ENCODE measurements at regions not wholly inside any gene's neighbourhood (a gene's known extent, or its start where the extent isn't known, plus 50 kb on each side); places are given as distances from the start of the nearest gene placed in this dataset.
A peak's percentile ranks its signal among the peaks of the same experiment; 100 is the strongest.

DNA sequence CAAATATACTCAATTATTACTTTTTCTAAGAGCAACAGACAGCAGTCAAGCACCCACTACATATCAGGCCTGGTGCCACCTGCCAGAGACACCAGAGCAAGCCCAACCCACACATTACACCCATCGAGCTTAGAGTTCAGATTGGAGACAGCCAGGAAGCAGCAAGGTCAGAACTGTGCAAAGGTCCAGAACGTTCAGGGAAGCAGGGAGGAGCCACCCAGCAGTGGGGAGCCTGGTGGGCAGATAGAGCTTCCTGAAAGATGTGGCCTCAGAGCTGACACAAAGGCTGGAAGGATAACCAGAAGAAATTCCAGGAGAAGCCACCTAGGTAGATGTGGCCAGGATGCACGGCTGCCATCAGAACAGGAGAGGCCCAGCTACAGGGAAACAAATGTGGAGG is 440.5 kb upstream of the ID2 start:
- Histone ChIP-seq H3K36me3 (ENCODE audit: control insufficient read depth, insufficient read depth, low read length) (no peaks in the 10 kb centered on the region), H3K4me1 (ENCODE audit: control insufficient read depth, insufficient read depth, low read length, poor library complexity, severe bottlenecking) (no peaks in the 10 kb centered on the region), H3K9me3 (ENCODE audit: control insufficient read depth in 2 of 2, low read length in 2 of 2) (peaks cover under 1 to 8% of the 10 kb centered on the region in 2 experiments), H3K4me3 (ENCODE audit: low read depth, low read length) (no peak overlapping the region), H3K27me3 (ENCODE audit: control insufficient read depth, insufficient read depth, low read length) (no peaks in the 10 kb centered on the region), H3K27ac (ENCODE audit: insufficient read depth, low read length, poor library complexity, severe bottlenecking) (no peak overlapping the region)
- H3K4me1 Mint-ChIP-seq = peaks cover 0 to 3% (median 0%) of the 10 kb centered on the region in 4 donors
- peak overlapping the region in 1 of 3 donors; percentile 86 for H3K27ac Mint-ChIP-seq
- H3K36me3 Mint-ChIP-seq = peaks cover 3% of the 10 kb centered on the region
- no peak for DNase-seq
- H3K27me3 Mint-ChIP-seq = peaks cover 6% of the 10 kb centered on the region
- no peak overlapping the region for H3K4me3 Mint-ChIP-seq
- peaks cover 1 to 21% (median 9%) of the 10 kb centered on the region in 7 donors for H3K9me3 Mint-ChIP-seq
- ATAC-seq (ENCODE audit: low read depth in 2 of 2) = no peak

GRCh38 chr2:8242739-8243138 is 439.1 kb upstream of the ID2 start:
- Mint-ChIP-seq H3K27me3 (no peaks in the 10 kb centered on the region), H3K4me3 (no peak overlapping the region), H3K9me3 (peaks cover 1 to 25% (median 11%) of the 10 kb centered on the region in 7 donors), H3K36me3 (peaks cover 3% of the 10 kb centered on the region), H3K27ac (no peak overlapping the region), H3K4me1 (peaks cover 0 to 3% (median 0%) of the 10 kb centered on the region in 4 donors)
- no peaks in the 10 kb centered on the region for H3K27me3 ChIP-seq (ENCODE audit: control insufficient read depth, insufficient read depth, low read length)
- no peak overlapping the region for H3K4me3 ChIP-seq (ENCODE audit: low read depth, low read length)
- H3K27ac ChIP-seq (ENCODE audit: insufficient read depth, low read length, poor library complexity, severe bottlenecking) = no peak overlapping the region
- ATAC-seq (ENCODE audit: low read depth in 2 of 2) (no peak), DNase-seq (no peak)
- H3K9me3 ChIP-seq (ENCODE audit: control insufficient read depth in 2 of 2, low read length in 2 of 2) = peaks cover 5 to 11% of the 10 kb centered on the region in 2 experiments
- no peaks in the 10 kb centered on the region for H3K36me3 ChIP-seq (ENCODE audit: control insufficient read depth, insufficient read depth, low read length)
- H3K4me1 ChIP-seq (ENCODE audit: control insufficient read depth, insufficient read depth, low read length, poor library complexity, severe bottlenecking) = no peaks in the 10 kb centered on the region

- no peak for ATAC-seq (ENCODE audit: low read depth in 2 of 2)
- Histone ChIP-seq H3K4me3 (ENCODE audit: low read depth, low read length) (no peak overlapping the region), H3K9me3 (ENCODE audit: control insufficient read depth in 2 of 2, low read length in 2 of 2) (peaks cover 5 to 11% of the 10 kb centered on the region in 2 experiments), H3K27me3 (ENCODE audit: control insufficient read depth, insufficient read depth, low read length) (no peaks in the 10 kb centered on the region), H3K4me1 (ENCODE audit: control insufficient read depth, insufficient read depth, low read length, poor library complexity, severe bottlenecking) (no peaks in the 10 kb centered on the region), H3K27ac (ENCODE audit: insufficient read depth, low read length, poor library complexity, severe bottlenecking) (no peak overlapping the region), H3K36me3 (ENCODE audit: control insufficient read depth, insufficient read depth, low read length) (no peaks in the 10 kb centered on the region)
- Mint-ChIP-seq H3K27me3 (no peaks in the 10 kb centered on the region), H3K4me1 (peaks cover 0 to 3% (median 0%) of the 10 kb centered on the region in 4 donors), H3K9me3 (peaks cover 1 to 25% (median 11%) of the 10 kb centered on the region in 7 donors), H3K27ac (no peak overlapping the region), H3K4me3 (no peak overlapping the region), H3K36me3 (peaks cover 3% of the 10 kb centered on the region)
- no peak for DNase-seq
Observed at GRCh38 chr2:8243748-8244400, 438.0 kb upstream of the ID2 start.

DNA sequence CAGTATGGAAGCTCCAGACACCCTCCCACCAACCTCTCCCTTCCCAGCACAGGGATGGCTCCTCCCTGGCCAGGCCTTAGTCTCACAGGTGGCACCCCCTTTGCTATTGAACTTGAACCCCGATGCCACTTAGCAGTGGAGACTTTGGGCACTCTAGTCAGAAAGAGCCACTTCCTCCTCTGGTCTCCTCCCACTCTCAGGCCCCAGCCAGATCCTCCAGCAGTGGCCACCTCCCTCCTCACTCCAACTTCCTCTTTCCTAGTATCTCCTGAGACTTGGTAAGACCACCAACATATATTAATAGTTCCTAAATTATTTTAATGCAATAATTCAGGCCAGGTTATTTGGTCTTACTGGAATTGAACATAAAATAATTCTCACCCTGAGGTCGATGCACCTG is 437.2 kb upstream of the ID2 start:
- H3K4me1 ChIP-seq (ENCODE audit: control insufficient read depth, insufficient read depth, low read length, poor library complexity, severe bottlenecking) = no peaks in the 10 kb centered on the region
- no peak for ATAC-seq (ENCODE audit: low read depth in 2 of 2)
- H3K27me3 ChIP-seq (ENCODE audit: control insufficient read depth, insufficient read depth, low read length) = no peaks in the 10 kb centered on the region
- no peak overlapping the region for H3K4me3 ChIP-seq (ENCODE audit: low read depth, low read length)
- Mint-ChIP-seq H3K36me3 (peaks cover 3% of the 10 kb centered on the region), H3K27me3 (no peaks in the 10 kb centered on the region), H3K27ac (no peak overlapping the region), H3K4me3 (peak overlapping the region in 1 of 4 donors; percentile 48), H3K9me3 (peaks cover 1 to 25% (median 11%) of the 10 kb centered on the region in 7 donors), H3K4me1 (peaks cover 0 to 2% (median 0%) of the 10 kb centered on the region in 4 donors)
- DNase-seq = no peak
- no peak overlapping the region for H3K27ac ChIP-seq (ENCODE audit: insufficient read depth, low read length, poor library complexity, severe bottlenecking)
- H3K36me3 ChIP-seq (ENCODE audit: control insufficient read depth, insufficient read depth, low read length) = no peaks in the 10 kb centered on the region
- peaks cover 5 to 11% of the 10 kb centered on the region in 2 experiments for H3K9me3 ChIP-seq (ENCODE audit: control insufficient read depth in 2 of 2, low read length in 2 of 2)

GRCh38 chr2:8246137-8246536 is 435.7 kb upstream of the ID2 start:
- Histone ChIP-seq H3K9me3 (ENCODE audit: control insufficient read depth in 2 of 2, low read length in 2 of 2) (peaks cover 5 to 11% of the 10 kb centered on the region in 2 experiments), H3K4me1 (ENCODE audit: control insufficient read depth, insufficient read depth, low read length, poor library complexity, severe bottlenecking) (no peaks in the 10 kb centered on the region), H3K36me3 (ENCODE audit: control insufficient read depth, insufficient read depth, low read length) (no peaks in the 10 kb centered on the region), H3K4me3 (ENCODE audit: low read depth, low read length) (no peak overlapping the region), H3K27me3 (ENCODE audit: control insufficient read depth, insufficient read depth, low read length) (no peaks in the 10 kb centered on the region), H3K27ac (ENCODE audit: insufficient read depth, low read length, poor library complexity, severe bottlenecking) (no peak overlapping the region)
- no peak overlapping the region for H3K27ac Mint-ChIP-seq
- no peaks in the 10 kb centered on the region for H3K27me3 Mint-ChIP-seq
- H3K36me3 Mint-ChIP-seq = peaks cover 3% of the 10 kb centered on the region
- H3K9me3 Mint-ChIP-seq = peaks cover 1 to 29% (median 11%) of the 10 kb centered on the region in 7 donors
- ATAC-seq (ENCODE audit: low read depth in 2 of 2) = no peak
- H3K4me1 Mint-ChIP-seq = no peaks in the 10 kb centered on the region
- H3K4me3 Mint-ChIP-seq = no peak overlapping the region
- no peak for DNase-seq

DNA sequence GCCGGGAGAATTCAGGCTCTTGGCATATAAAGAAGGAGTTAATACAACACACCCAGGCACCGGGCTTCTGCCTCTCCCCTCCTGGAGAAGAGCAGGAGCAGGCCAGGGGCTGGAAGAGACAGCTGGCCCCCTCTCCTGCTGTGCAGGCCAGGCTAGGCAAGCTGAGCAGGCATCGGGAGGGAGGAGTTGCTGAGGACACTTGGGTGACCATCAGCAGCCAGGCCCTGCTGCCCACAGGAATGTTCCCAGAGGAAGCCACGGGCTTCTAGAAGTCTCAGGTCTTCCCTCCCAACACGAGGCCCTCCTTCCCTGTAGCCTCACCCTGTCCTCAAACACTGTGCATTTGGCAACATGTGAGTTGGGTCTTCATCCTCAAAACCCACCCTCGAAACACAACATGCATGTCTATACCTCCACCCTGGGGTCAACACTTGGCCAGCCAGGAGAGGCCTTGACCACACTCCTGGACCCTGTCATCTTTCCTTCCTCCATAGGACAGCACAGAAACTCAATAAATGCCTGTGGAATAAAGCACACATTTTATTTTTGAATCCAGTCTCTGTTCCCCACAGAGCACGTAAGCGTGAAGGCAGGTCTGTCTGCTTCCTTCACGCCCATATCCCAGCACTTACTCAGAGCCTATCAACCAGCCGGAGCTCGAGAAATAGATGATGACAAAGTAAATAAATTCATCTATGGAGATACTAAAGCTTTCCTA is 433.8 kb upstream of the ID2 start:
- no peaks in the 10 kb centered on the region for H3K4me1 Mint-ChIP-seq
- Histone ChIP-seq H3K27me3 (ENCODE audit: control insufficient read depth, insufficient read depth, low read length) (no peaks in the 10 kb centered on the region), H3K36me3 (ENCODE audit: control insufficient read depth, insufficient read depth, low read length) (no peaks in the 10 kb centered on the region), H3K27ac (ENCODE audit: insufficient read depth, low read length, poor library complexity, severe bottlenecking) (no peak overlapping the region), H3K4me3 (ENCODE audit: low read depth, low read length) (no peak overlapping the region), H3K9me3 (ENCODE audit: control insufficient read depth in 2 of 2, low read length in 2 of 2) (peaks cover 5 to 11% of the 10 kb centered on the region in 2 experiments), H3K4me1 (ENCODE audit: control insufficient read depth, insufficient read depth, low read length, poor library complexity, severe bottlenecking) (no peaks in the 10 kb centered on the region)
- peaks cover 0 to 28% (median 11%) of the 10 kb centered on the region in 7 donors for H3K9me3 Mint-ChIP-seq
- ATAC-seq (ENCODE audit: low read depth in 2 of 2) = no peak
- H3K4me3 Mint-ChIP-seq = no peak overlapping the region
- peaks cover 3% of the 10 kb centered on the region for H3K36me3 Mint-ChIP-seq
- no peak overlapping the region for H3K27ac Mint-ChIP-seq
- H3K27me3 Mint-ChIP-seq = no peaks in the 10 kb centered on the region
- no peak for DNase-seq

- Histone ChIP-seq H3K27ac (ENCODE audit: insufficient read depth, low read length, poor library complexity, severe bottlenecking) (no peak overlapping the region), H3K4me3 (ENCODE audit: low read depth, low read length) (no peak overlapping the region), H3K9me3 (ENCODE audit: control insufficient read depth in 2 of 2, low read length in 2 of 2) (peaks cover 5 to 11% of the 10 kb centered on the region in 2 experiments), H3K27me3 (ENCODE audit: control insufficient read depth, insufficient read depth, low read length) (no peaks in the 10 kb centered on the region), H3K4me1 (ENCODE audit: control insufficient read depth, insufficient read depth, low read length, poor library complexity, severe bottlenecking) (no peaks in the 10 kb centered on the region), H3K36me3 (ENCODE audit: control insufficient read depth, insufficient read depth, low read length) (no peaks in the 10 kb centered on the region)
- H3K27ac Mint-ChIP-seq = no peak overlapping the region
- H3K4me3 Mint-ChIP-seq = no peak overlapping the region
- no peaks in the 10 kb centered on the region for H3K27me3 Mint-ChIP-seq
- peaks cover 2% of the 10 kb centered on the region for H3K36me3 Mint-ChIP-seq
- DNase-seq = no peak
- peaks cover 0 to 24% (median 9%) of the 10 kb centered on the region in 7 donors for H3K9me3 Mint-ChIP-seq
- ATAC-seq (ENCODE audit: low read depth in 2 of 2) = no peak
- H3K4me1 Mint-ChIP-seq = no peaks in the 10 kb centered on the region
Observed at GRCh38 chr2:8248623-8248957, 433.3 kb upstream of the ID2 start.
